Keratinocyte (primary cell): ENCODE measurements at regions not wholly inside any gene's neighbourhood (a gene's known extent, or its start where the extent isn't known, plus 50 kb on each side); places are given as distances from the start of the nearest gene placed in this dataset.

Experiments
- EZH2 ChIP-seq: IDR thresholded peaks from one replicate; pipeline ENCODE4 v1.6.1; 2012; ENCODE audit warnings: inconsistent platforms, mild to moderate bottlenecking, low read length, moderate library complexity
- TF ChIP-seq, protein P1 (sequence below), 3 experiments: IDR thresholded peaks in 1 of 3; conservative IDR thresholded peaks in 1 of 3; optimal IDR thresholded peaks in 1 of 3; 2 replicates in 2 of 3; 3 replicates in 1 of 3; pipeline versions ENCODE3 to v1.5.1; 2011; ENCODE audit warnings: low read length in 3 of 3, mild to moderate bottlenecking in 3 of 3, moderate library complexity in 2 of 3, control low read depth in 1 of 3, inconsistent platforms in 1 of 3; ENCODE audit not compliant: insufficient read depth in 2 of 3; ENCODE audit errors: extremely low read depth in 1 of 3

DNA sequence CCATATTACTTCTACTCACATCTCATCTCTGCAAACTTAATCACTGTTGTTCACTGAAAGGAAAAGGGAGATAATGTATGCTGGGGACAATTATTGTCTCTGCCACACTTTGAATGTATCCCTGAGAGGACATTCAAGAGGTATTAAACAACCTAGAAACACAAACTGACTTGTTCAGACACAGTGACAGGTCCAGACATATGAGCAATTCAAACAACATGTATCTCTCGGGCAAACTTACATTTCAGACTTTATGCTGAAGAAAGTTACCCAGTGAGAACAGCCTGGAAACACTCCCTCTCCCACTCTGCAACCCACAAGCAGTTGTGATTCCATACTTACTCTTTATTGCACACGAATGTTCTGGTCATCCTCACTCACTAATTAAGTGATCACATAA lies 968.7 kb upstream of the SLC10A2 start:
- TF ChIP-seq, protein P1, sequence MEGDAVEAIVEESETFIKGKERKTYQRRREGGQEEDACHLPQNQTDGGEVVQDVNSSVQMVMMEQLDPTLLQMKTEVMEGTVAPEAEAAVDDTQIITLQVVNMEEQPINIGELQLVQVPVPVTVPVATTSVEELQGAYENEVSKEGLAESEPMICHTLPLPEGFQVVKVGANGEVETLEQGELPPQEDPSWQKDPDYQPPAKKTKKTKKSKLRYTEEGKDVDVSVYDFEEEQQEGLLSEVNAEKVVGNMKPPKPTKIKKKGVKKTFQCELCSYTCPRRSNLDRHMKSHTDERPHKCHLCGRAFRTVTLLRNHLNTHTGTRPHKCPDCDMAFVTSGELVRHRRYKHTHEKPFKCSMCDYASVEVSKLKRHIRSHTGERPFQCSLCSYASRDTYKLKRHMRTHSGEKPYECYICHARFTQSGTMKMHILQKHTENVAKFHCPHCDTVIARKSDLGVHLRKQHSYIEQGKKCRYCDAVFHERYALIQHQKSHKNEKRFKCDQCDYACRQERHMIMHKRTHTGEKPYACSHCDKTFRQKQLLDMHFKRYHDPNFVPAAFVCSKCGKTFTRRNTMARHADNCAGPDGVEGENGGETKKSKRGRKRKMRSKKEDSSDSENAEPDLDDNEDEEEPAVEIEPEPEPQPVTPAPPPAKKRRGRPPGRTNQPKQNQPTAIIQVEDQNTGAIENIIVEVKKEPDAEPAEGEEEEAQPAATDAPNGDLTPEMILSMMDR (optimal IDR thresholded peaks at IDR 0.05 in 1 of 3, IDR thresholded peaks at IDR 0.05 in 1 of 3, conservative IDR thresholded peaks at IDR 0.05 in 1 of 3; ENCODE audit: extremely low read depth in 1 of 3, insufficient read depth in 2 of 3, low read length in 3 of 3): no peak
- TF ChIP-seq EZH2: no peak
